ENCODE measurements at regions not wholly inside any gene's neighbourhood (a gene's known extent, or its start where the extent isn't known, plus 50 kb on each side); places are given as distances from the start of the nearest gene placed in this dataset.

GRCh38 chr10:33617381-33618080, 283.1 kb upstream of the NRP1 start:
- no peak overlapping the region for H3K9ac ChIP-seq (ENCODE audit: insufficient read depth, low read length, poor library complexity, severe bottlenecking)
- H3K9me3 ChIP-seq (replicated peaks in 1 of 2; ENCODE audit: control insufficient read depth in 1 of 2, insufficient read depth in 1 of 2, low read length in 2 of 2), result peaks cover 7 to 8% of the 10 kb centered on the region in 2 donors
- Mint-ChIP-seq H3K36me3 (no peaks in the 10 kb centered on the region), H3K4me3 (no peak overlapping the region), H3K4me1 (peaks cover 21% of the 10 kb centered on the region), H3K27ac (no peak overlapping the region), H3K9me3 (peaks cover 5 to 11% (median 8%) of the 10 kb centered on the region in 7 donors), H3K27me3 (ENCODE audit: low read depth in 3 of 3) (peaks cover 0 to 2% (median 1%) of the 10 kb centered on the region in 3 donors)
- TF ChIP-seq CTCF (IDR thresholded peaks at IDR 0.05), result no peak
- H3K4me2 ChIP-seq (replicated peaks; ENCODE audit: extremely low read depth, low read length, poor library complexity, severe bottlenecking), result no peak overlapping the region
- H3K27me3 ChIP-seq (ENCODE audit: control insufficient read depth in 2 of 2, insufficient read depth in 2 of 2, low read length in 2 of 2), result no peaks in the 10 kb centered on the region
- no peaks in the 10 kb centered on the region for H3K79me2 ChIP-seq (ENCODE audit: insufficient read depth, low read length)
- 78% methylated on average over 3 of the region's 8 CpGs for WGBS (ENCODE audit: insufficient coverage)
- no peak for DNase-seq
- intact Hi-C loops (cut with micrococcal nuclease), result no loop called here
- no peak overlapping the region for H3K27ac ChIP-seq (ENCODE audit: low read depth in 1 of 2, low read length in 2 of 2)
- H3K4me1 ChIP-seq (ENCODE audit: control insufficient read depth in 1 of 2, insufficient read depth in 2 of 2, low read length in 2 of 2), result peaks cover 29 to 31% of the 10 kb centered on the region in 2 donors
- H2AFZ ChIP-seq (ENCODE audit: insufficient read depth, low read depth, low read length, poor library complexity, severe bottlenecking), result no peak overlapping the region
- H4K20me1 ChIP-seq (ENCODE audit: insufficient read depth, low read length), result no peaks in the 10 kb centered on the region
- no peaks in the 10 kb centered on the region for H3K36me3 ChIP-seq (replicated peaks in 1 of 2; ENCODE audit: control insufficient read depth in 1 of 2, insufficient read depth in 2 of 2, low read length in 2 of 2)
- H3K4me3 ChIP-seq (replicated peaks in 1 of 3; ENCODE audit: low read depth in 2 of 3, low read length in 3 of 3), result no peak overlapping the region

- no peak overlapping the region for H3K4me2 ChIP-seq (replicated peaks; ENCODE audit: extremely low read depth, low read length, poor library complexity, severe bottlenecking)
- H2AFZ ChIP-seq (ENCODE audit: insufficient read depth, low read depth, low read length, poor library complexity, severe bottlenecking), result no peak overlapping the region
- H3K27ac Mint-ChIP-seq, result no peak overlapping the region
- H3K36me3 Mint-ChIP-seq, result no peaks in the 10 kb centered on the region
- intact Hi-C loops (cut with micrococcal nuclease), result no loop called here
- H3K36me3 ChIP-seq (replicated peaks in 1 of 2; ENCODE audit: control insufficient read depth in 1 of 2, insufficient read depth in 2 of 2, low read length in 2 of 2), result no peaks in the 10 kb centered on the region
- H3K4me1 ChIP-seq (ENCODE audit: control insufficient read depth in 1 of 2, insufficient read depth in 2 of 2, low read length in 2 of 2), result peaks cover 35 to 37% of the 10 kb centered on the region in 2 donors
- no peaks in the 10 kb centered on the region for H3K27me3 ChIP-seq (ENCODE audit: control insufficient read depth in 2 of 2, insufficient read depth in 2 of 2, low read length in 2 of 2)
- H3K27ac ChIP-seq (ENCODE audit: low read depth in 1 of 2, low read length in 2 of 2), result no peak overlapping the region
- no peak for DNase-seq
- peaks cover 26% of the 10 kb centered on the region for H3K4me1 Mint-ChIP-seq
- H3K9ac ChIP-seq (ENCODE audit: insufficient read depth, low read length, poor library complexity, severe bottlenecking), result no peak overlapping the region
- H3K79me2 ChIP-seq (ENCODE audit: insufficient read depth, low read length), result no peaks in the 10 kb centered on the region
- peaks cover 5 to 12% (median 8%) of the 10 kb centered on the region in 7 donors for H3K9me3 Mint-ChIP-seq
- 75% methylated on average over 1 of the region's 1 CpG for WGBS (ENCODE audit: insufficient coverage)
- H3K4me3 Mint-ChIP-seq, result no peak overlapping the region
- H4K20me1 ChIP-seq (ENCODE audit: insufficient read depth, low read length), result no peaks in the 10 kb centered on the region
- no peak for TF ChIP-seq CTCF (IDR thresholded peaks at IDR 0.05)
- peaks cover 0 to 2% (median 1%) of the 10 kb centered on the region in 3 donors for H3K27me3 Mint-ChIP-seq (ENCODE audit: low read depth in 3 of 3)
- H3K9me3 ChIP-seq (replicated peaks in 1 of 2; ENCODE audit: control insufficient read depth in 1 of 2, insufficient read depth in 1 of 2, low read length in 2 of 2), result peaks cover 7 to 8% of the 10 kb centered on the region in 2 donors
- no peak overlapping the region for H3K4me3 ChIP-seq (replicated peaks in 1 of 3; ENCODE audit: low read depth in 2 of 3, low read length in 3 of 3)
Observed at GRCh38 chr10:33616956-33617355, 282.5 kb upstream of the NRP1 start.

Data from CD14-positive monocyte (primary cell).